GM12878 (cell line): ENCODE measurements at regions not wholly inside any gene's neighbourhood (a gene's known extent, or its start where the extent isn't known, plus 50 kb on each side); places are given as distances from the start of the nearest gene placed in this dataset.

Experiments
- ATAC-seq: fragments of 200-7000 bp; cut with Tn5 transposase; 3 replicates; pipeline ENCODE4 v1.9.1; 2020; ENCODE audit warnings: mild to moderate bottlenecking, moderate library complexity
- BruUV-seq: library from RNA; stranded (reverse); fragments of 400-500 nt; replicated peaks from 2 replicates; lab custom pipeline; 2021; lab: Mats Ljungman, UMichigan
- CTCF ChIA-PET: fragments of 300-600 bp; sonication (Branson Sonifier 250); formaldehyde crosslinking; extraction: SDS; loops from one replicate; lab custom pipeline; 2021; ENCODE audit warnings: inconsistent platforms; lab: Yijun Ruan, JAX
- POLR2A ChIA-PET: fragments of 350-600 bp; formaldehyde crosslinking; extraction: SDS; loops from one replicate; lab custom pipeline; 2021; ENCODE audit warnings: inconsistent platforms; lab: Charles Lee
- RAD21 ChIA-PET: fragments of 300-600 bp; sonication (Branson Sonifier 250); formaldehyde crosslinking; loops from one replicate; lab custom pipeline; 2023; ENCODE audit warnings: antibody characterized with exemption; ENCODE audit not compliant: unreplicated experiment; lab: Charles Lee
- SMC1A ChIA-PET: fragments of 300-600 bp; sonication (Branson Sonifier 250); formaldehyde crosslinking; loops from one replicate; lab custom pipeline; 2023; ENCODE audit not compliant: unreplicated experiment, uncharacterized antibody; lab: Charles Lee
- DNase-seq: peaks from one replicate; pipeline ENCODE4 v3.0.0-alpha.2; 2011; ENCODE audit warnings: low read depth, low spot score
- FAIRE-seq: peaks from 3 replicates; lab custom pipeline; 2011; peaks lifted over from hg19 to GRCh38; lab: Jason Lieb, UNC
- H2AFZ ChIP-seq: 2 replicates; pipeline ENCODE4 v1.6.0; 2011; ENCODE audit warnings: low read depth, low read length, control low read depth; ENCODE audit not compliant: control insufficient read depth
- H3K27ac ChIP-seq: 2 replicates; pipeline ENCODE4 v1.5.1; 2011; ENCODE audit warnings: control low read depth; ENCODE audit not compliant: control insufficient read depth, insufficient read depth
- H3K27me3 ChIP-seq, 2 experiments: replicated peaks in 1 of 2; 2 replicates each; pipeline versions ENCODE4 v1.6.0 to v1.6.1; 2011; ENCODE audit warnings: low read length in 1 of 2; ENCODE audit not compliant: control insufficient read depth in 2 of 2, insufficient read depth in 2 of 2
- H3K36me3 ChIP-seq, 2 experiments: 2 replicates each; pipeline ENCODE4 v1.5.1; 2011; ENCODE audit warnings: low read length in 1 of 2; ENCODE audit not compliant: control insufficient read depth in 2 of 2, insufficient read depth in 2 of 2
- H3K4me1 ChIP-seq: 2 replicates; pipeline ENCODE4 v1.6.1; 2011; ENCODE audit warnings: mild to moderate bottlenecking, low read length, moderate library complexity, mixed read lengths; ENCODE audit not compliant: control insufficient read depth, insufficient read depth
- H3K4me2 ChIP-seq: 2 replicates; pipeline ENCODE4 v1.6.0; 2011; ENCODE audit warnings: control low read depth; ENCODE audit not compliant: control insufficient read depth, insufficient read depth
- H3K4me3 ChIP-seq: fragments of 200-600 bp; sonication (generic); 2 replicates; pipeline ENCODE4 v1.5.1; 2016
- H3K79me2 ChIP-seq: 2 replicates; pipeline ENCODE4 v1.6.0; 2011; ENCODE audit warnings: low read length; ENCODE audit not compliant: control insufficient read depth, insufficient read depth
- H3K9ac ChIP-seq: 2 replicates; pipeline ENCODE4 v1.8.0; 2011; ENCODE audit warnings: low read length, control low read depth, mixed read lengths; ENCODE audit not compliant: control insufficient read depth, insufficient read depth
- H3K9me3 ChIP-seq: replicated peaks from 3 replicates; pipeline ENCODE4 v1.5.1; 2011; ENCODE audit warnings: mild to moderate bottlenecking, low read length; ENCODE audit not compliant: control insufficient read depth, insufficient read depth
- H4K20me1 ChIP-seq: 2 replicates; pipeline ENCODE4 v1.6.0; 2011; ENCODE audit not compliant: control insufficient read depth, insufficient read depth
- ATF7 ChIP-seq: fragments of 450-650 bp; IDR thresholded peaks from 2 replicates; pipeline ENCODE4 v1.6.1; 2016; ENCODE audit warnings: low read depth, mild to moderate bottlenecking
- CEBPB ChIP-seq, 2 experiments: fragments of 150-350 bp in 1 of 2; IDR thresholded peaks; 2 replicates each; pipeline ENCODE4 v1.6.1; 2012 to 2014; ENCODE audit warnings: low read depth in 2 of 2, low read length in 2 of 2, borderline replicate concordance in 1 of 2, inconsistent platforms in 1 of 2
- DPF2 ChIP-seq: fragments of 450-650 bp; IDR thresholded peaks from 2 replicates; pipeline ENCODE4 v1.6.1; 2017; ENCODE audit warnings: mild to moderate bottlenecking
- EP300 ChIP-seq, 2 experiments: fragments of 150-350 bp in 1 of 2; IDR thresholded peaks; 2 replicates each; pipeline ENCODE4 v1.6.1; 2011 to 2012; ENCODE audit warnings: low read depth in 2 of 2, low read length in 2 of 2, borderline replicate concordance in 1 of 2, improper control_type of control experiment in 1 of 2, inconsistent platforms in 1 of 2; ENCODE audit not compliant: control insufficient read depth in 1 of 2
- FOS ChIP-seq: IDR thresholded peaks from 3 replicates; pipeline ENCODE4 v1.6.1; 2011; ENCODE audit warnings: borderline replicate concordance; ENCODE audit not compliant: insufficient read length; ENCODE audit errors: extremely low read depth
- FOXK2 ChIP-seq: fragments of 450-650 bp; IDR thresholded peaks from 2 replicates; pipeline ENCODE4 v1.6.1; 2017; ENCODE audit warnings: mild to moderate bottlenecking, moderate library complexity
- FOXM1 ChIP-seq: IDR thresholded peaks from 2 replicates; pipeline ENCODE4 v1.6.1; 2012; ENCODE audit warnings: low read depth, mild to moderate bottlenecking, inconsistent platforms, low read length, moderate library complexity
- IKZF1 ChIP-seq: fragments of 450-650 bp; conservative IDR thresholded peaks from 2 replicates; pipeline ENCODE4 v1.6.1; 2017; ENCODE audit warnings: antibody characterized with exemption, mild to moderate bottlenecking
- IRF4 ChIP-seq: IDR thresholded peaks from 2 replicates; pipeline ENCODE4 v1.6.1; 2011; ENCODE audit warnings: low read depth, low read length
- MYC ChIP-seq: IDR thresholded peaks from 2 replicates; pipeline ENCODE4 v1.6.1; 2011; ENCODE audit warnings: mild to moderate bottlenecking, low read length, moderate library complexity, inconsistent platforms; ENCODE audit not compliant: insufficient read depth, insufficient replicate concordance, insufficient read length, severe bottlenecking
- NBN ChIP-seq: fragments of 450-650 bp; IDR thresholded peaks from 2 replicates; pipeline ENCODE4 v1.6.1; 2016
- NFIC ChIP-seq: IDR thresholded peaks from 2 replicates; pipeline ENCODE4 v1.6.1; 2012; ENCODE audit warnings: low read depth, mild to moderate bottlenecking, inconsistent platforms, low read length, moderate library complexity
- RAD51 ChIP-seq: fragments of 450-650 bp; IDR thresholded peaks from 2 replicates; pipeline ENCODE4 v1.6.1; 2016; ENCODE audit warnings: moderate library complexity, mild to moderate bottlenecking, inconsistent platforms
- RUNX3 ChIP-seq: IDR thresholded peaks from 2 replicates; pipeline ENCODE4 v1.6.1; 2012; ENCODE audit warnings: low read length, inconsistent platforms
- SMARCA5 ChIP-seq: fragments of 450-650 bp; IDR thresholded peaks from 2 replicates; pipeline ENCODE4 v1.6.1; 2017; ENCODE audit warnings: mild to moderate bottlenecking
- SPI1 ChIP-seq: IDR thresholded peaks from 2 replicates; pipeline ENCODE4 v1.6.1; 2011; ENCODE audit warnings: low read depth, mild to moderate bottlenecking, low read length, moderate library complexity, borderline replicate concordance; ENCODE audit not compliant: insufficient read depth
- ZZZ3 ChIP-seq: IDR thresholded peaks from 2 replicates; pipeline ENCODE4 v1.6.1; 2011; ENCODE audit warnings: low read depth; ENCODE audit not compliant: control insufficient read depth, insufficient read length
- WGBS: methylation state at CpG from one replicate; pipeline ENCODE4 v1.1.6; 2016; ENCODE audit warnings: low lambda C conversion rate; ENCODE audit not compliant: insufficient replicate concordance, insufficient coverage; ENCODE audit errors: missing lambda C conversion rate; 5-methylcytosine and 5-hydroxymethylcytosine counted together
- in situ Hi-C: fragments of 300-500 bp; cut with MboI; formaldehyde crosslinking; loops from 9 replicates; pipeline ENCODE4 v1.14.3; 2018; ENCODE audit warnings: mixed read lengths
- intact Hi-C: fragments of 100-400 bp; cut with micrococcal nuclease; formaldehyde crosslinking; loops from one replicate; pipeline ENCODE4 v1.14.2; 2022; ENCODE audit not compliant: unreplicated experiment
- TF ChIP-seq, protein P1 (sequence below): IDR thresholded peaks from 2 replicates; pipeline ENCODE4 v1.6.1; 2011; ENCODE audit warnings: borderline replicate concordance, low read depth, mild to moderate bottlenecking, moderate library complexity, mixed read lengths, low read length; ENCODE audit not compliant: insufficient read depth; ENCODE audit errors: extremely low read length
- TF ChIP-seq, protein P2 (sequence below): IDR thresholded peaks from 2 replicates; pipeline ENCODE4 v1.6.1; 2011; ENCODE audit warnings: low read depth, low read length, improper control_type of control experiment, borderline replicate concordance
- TF ChIP-seq, protein P3 (sequence below): fragments of 450-650 bp; IDR thresholded peaks from 2 replicates; pipeline ENCODE4 v1.6.1; 2017; ENCODE audit warnings: low read depth, mild to moderate bottlenecking, moderate library complexity

DNA sequence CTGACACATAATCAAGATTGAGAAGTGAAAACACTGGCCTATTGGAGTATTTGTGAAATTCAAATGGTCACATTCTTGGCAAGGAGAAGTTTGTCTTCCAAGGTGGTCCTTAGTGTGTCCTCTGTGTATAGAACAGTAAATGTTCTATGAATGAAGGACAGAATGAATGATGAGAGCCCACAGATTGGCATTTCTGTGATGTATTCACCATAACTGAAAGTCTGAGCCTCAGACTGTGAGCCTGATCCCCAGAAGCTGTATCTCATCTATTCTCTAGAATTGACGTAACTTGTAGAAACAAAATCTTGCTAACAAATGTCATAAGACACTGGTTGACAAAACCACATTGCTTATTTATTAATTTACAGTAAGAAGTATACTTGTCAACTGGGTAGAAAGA, 111.5 kb upstream of the ETV3 start (continued):
- TF ChIP-seq, protein P1, sequence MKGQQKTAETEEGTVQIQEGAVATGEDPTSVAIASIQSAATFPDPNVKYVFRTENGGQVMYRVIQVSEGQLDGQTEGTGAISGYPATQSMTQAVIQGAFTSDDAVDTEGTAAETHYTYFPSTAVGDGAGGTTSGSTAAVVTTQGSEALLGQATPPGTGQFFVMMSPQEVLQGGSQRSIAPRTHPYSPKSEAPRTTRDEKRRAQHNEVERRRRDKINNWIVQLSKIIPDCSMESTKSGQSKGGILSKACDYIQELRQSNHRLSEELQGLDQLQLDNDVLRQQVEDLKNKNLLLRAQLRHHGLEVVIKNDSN = no peak

DNA sequence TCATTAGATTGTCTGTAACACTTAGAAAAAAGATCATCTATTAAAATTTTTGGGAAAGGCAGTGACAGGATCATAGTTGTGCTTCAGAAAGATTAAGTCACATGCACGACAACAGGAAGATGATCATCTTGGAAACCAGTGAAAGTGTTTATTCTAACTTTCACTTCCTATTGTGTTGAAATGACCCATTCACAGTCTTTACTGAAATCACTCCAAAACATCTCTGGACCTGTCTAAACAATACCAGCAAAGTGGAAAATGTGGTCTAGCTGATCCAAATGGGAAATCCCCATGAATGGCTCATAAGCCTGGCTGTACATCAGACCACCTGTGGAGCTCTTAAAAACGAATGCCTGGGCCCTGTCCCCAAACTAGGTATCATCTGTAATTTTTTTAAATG, 111.1 kb upstream of the ETV3 start:
- CTCF ChIA-PET = interaction anchor here (1.0 to 2.3 kb wide), 3 partner anchors 11 to 20 kb away, joined by 3 to 7 read pairs (median 4); no protein-coding TSS in a partner anchor
- no peak overlapping the region for H3K4me3 ChIP-seq
- no peaks in the 10 kb centered on the region for H3K79me2 ChIP-seq
- H3K9ac ChIP-seq = no peak overlapping the region
- H3K9me3 ChIP-seq = no peaks in the 10 kb centered on the region; the same call in 2 of the 3 replicates
- H3K4me2 ChIP-seq = no peak overlapping the region
- POLR2A ChIA-PET = interaction anchor here (0.9 to 1.6 kb wide), 3 partner anchors 8 to 19 kb away, joined by 3 to 4 read pairs (median 3); no protein-coding TSS in a partner anchor
- in situ Hi-C loops = no loop called here
- no peaks in the 10 kb centered on the region for H4K20me1 ChIP-seq
- ATAC-seq (peak; percentile 96), FAIRE-seq (no peak), DNase-seq (peak; percentile 56)
- SMC1A ChIA-PET = interaction anchor here (1.3 to 1.9 kb wide), 4 partner anchors 9 to 18 kb away, joined by 3 to 11 read pairs (median 4); no protein-coding TSS in a partner anchor
- 4% methylated on average over 2 of the region's 2 CpGs for WGBS
- intact Hi-C loops = loop anchor here (5.0 kb wide), 1 partner anchor 58 kb away; no protein-coding TSS in a partner anchor
- 0 out of 4 replicates have a peak, but pooled peaks cover 0 to 4% of the 10 kb centered on the region in 2 experiments for H3K27me3 ChIP-seq
- no TSS peak for BruUV-seq
- H2AFZ ChIP-seq = no peak overlapping the region
- RAD21 ChIA-PET = interaction anchor here (1.2 kb wide), 1 partner anchor 159 kb away, joined by 3 read pairs; no protein-coding TSS in a partner anchor
- H3K27ac ChIP-seq = no peak overlapping the region
- peaks cover 7% of the 10 kb centered on the region for H3K4me1 ChIP-seq
- H3K36me3 ChIP-seq = no peaks in the 10 kb centered on the region
- TF ChIP-seq EP300 (IDR thresholded peaks at IDR 0.05; ENCODE audit: borderline replicate concordance in 1 of 2, control insufficient read depth in 1 of 2, low read depth in 2 of 2, low read length in 2 of 2) (peak; percentile 55 to 84; a peak in 2 of 4 replicates), ZZZ3 (no peak), SMARCA5 (no peak), RAD51 (peak; percentile 63; the same call in 1 of the 2 replicates), NBN (peak; percentile 72; the same call in 1 of the 2 replicates), FOXM1 (peak; percentile 23; the same call in 1 of the 2 replicates), NFIC (peak; percentile 66; the same call in 1 of the 2 replicates), FOXK2 (no peak), SPI1 (peak; percentile 80), IKZF1 (peak; percentile 92), IRF4 (0 out of 2 replicates have a peak, but pooled peaks have one; percentile 16), RUNX3 (peak; percentile 83), DPF2 (peak; percentile 83), MYC (no peak), CEBPB (IDR thresholded peaks at IDR 0.05; ENCODE audit: borderline replicate concordance in 1 of 2, low read depth in 2 of 2, low read length in 2 of 2) (no peak), FOS (no peak), ATF7 (peak; percentile 71)
- TF ChIP-seq, protein P2, sequence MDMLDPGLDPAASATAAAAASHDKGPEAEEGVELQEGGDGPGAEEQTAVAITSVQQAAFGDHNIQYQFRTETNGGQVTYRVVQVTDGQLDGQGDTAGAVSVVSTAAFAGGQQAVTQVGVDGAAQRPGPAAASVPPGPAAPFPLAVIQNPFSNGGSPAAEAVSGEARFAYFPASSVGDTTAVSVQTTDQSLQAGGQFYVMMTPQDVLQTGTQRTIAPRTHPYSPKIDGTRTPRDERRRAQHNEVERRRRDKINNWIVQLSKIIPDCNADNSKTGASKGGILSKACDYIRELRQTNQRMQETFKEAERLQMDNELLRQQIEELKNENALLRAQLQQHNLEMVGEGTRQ = no peak
- TF ChIP-seq, protein P3, sequence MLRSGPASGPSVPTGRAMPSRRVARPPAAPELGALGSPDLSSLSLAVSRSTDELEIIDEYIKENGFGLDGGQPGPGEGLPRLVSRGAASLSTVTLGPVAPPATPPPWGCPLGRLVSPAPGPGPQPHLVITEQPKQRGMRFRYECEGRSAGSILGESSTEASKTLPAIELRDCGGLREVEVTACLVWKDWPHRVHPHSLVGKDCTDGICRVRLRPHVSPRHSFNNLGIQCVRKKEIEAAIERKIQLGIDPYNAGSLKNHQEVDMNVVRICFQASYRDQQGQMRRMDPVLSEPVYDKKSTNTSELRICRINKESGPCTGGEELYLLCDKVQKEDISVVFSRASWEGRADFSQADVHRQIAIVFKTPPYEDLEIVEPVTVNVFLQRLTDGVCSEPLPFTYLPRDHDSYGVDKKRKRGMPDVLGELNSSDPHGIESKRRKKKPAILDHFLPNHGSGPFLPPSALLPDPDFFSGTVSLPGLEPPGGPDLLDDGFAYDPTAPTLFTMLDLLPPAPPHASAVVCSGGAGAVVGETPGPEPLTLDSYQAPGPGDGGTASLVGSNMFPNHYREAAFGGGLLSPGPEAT = peak; percentile 86
